ENCODE measurements at regions not wholly inside any gene's neighbourhood (a gene's known extent, or its start where the extent isn't known, plus 50 kb on each side); places are given as distances from the start of the nearest gene placed in this dataset.

GRCh38 chr10:105585171-105585570, 944.1 kb downstream of the SORCS3 start:
- DNase-seq (ENCODE audit: low spot score) = no peak
- intact Hi-C loops (cut with micrococcal nuclease; ENCODE audit: unreplicated experiment) = no loop called here
- no peak overlapping the region for H3K27ac ChIP-seq (ENCODE audit: low read depth, low read length, poor library complexity, severe bottlenecking)
- H4K20me1 ChIP-seq (ENCODE audit: insufficient read depth, low read length) = no peaks in the 10 kb centered on the region
- POLR2A ChIA-PET = no interaction called here
- no peaks in the 10 kb centered on the region for H3K9me3 ChIP-seq (ENCODE audit: low read length)
- no peak for TF ChIP-seq CTCF (conservative IDR thresholded peaks at IDR 0.05; ENCODE audit: low read length)
- no peak for TF ChIP-seq EZH2phosphoT487 (IDR thresholded peaks at IDR 0.05; ENCODE audit: borderline replicate concordance, low read depth, low read length)
- CTCF ChIA-PET (ENCODE audit: unreplicated experiment) = no interaction called here
- no peaks in the 10 kb centered on the region for H3K36me3 ChIP-seq (ENCODE audit: insufficient read depth, low read length)
- no peaks in the 10 kb centered on the region for H3K79me2 ChIP-seq (ENCODE audit: insufficient read depth, low read depth, low read length)
- H3K4me2 ChIP-seq (ENCODE audit: low read length) = no peak overlapping the region
- H3K9me2 ChIP-seq (ENCODE audit: insufficient read depth, low read length) = no peaks in the 10 kb centered on the region
- no peak overlapping the region for H3K4me3 ChIP-seq (ENCODE audit: low read depth, low read length, poor library complexity, severe bottlenecking)
- BruUV-seq (replicated peaks) = no TSS peak
- no peaks in the 10 kb centered on the region for H3K4me1 ChIP-seq (ENCODE audit: insufficient read depth, low read length, poor library complexity, severe bottlenecking)
- no peak overlapping the region for H2AFZ ChIP-seq (ENCODE audit: low read length)

- DNase-seq (ENCODE audit: low spot score) = no peak
- no TSS peak for BruUV-seq (replicated peaks)
- Histone ChIP-seq H3K4me3 (ENCODE audit: low read depth, low read length, poor library complexity, severe bottlenecking) (no peak overlapping the region), H4K20me1 (ENCODE audit: insufficient read depth, low read length) (no peaks in the 10 kb centered on the region), H2AFZ (ENCODE audit: low read length) (no peak overlapping the region), H3K27ac (ENCODE audit: low read depth, low read length, poor library complexity, severe bottlenecking) (no peak overlapping the region), H3K4me2 (ENCODE audit: low read length) (no peak overlapping the region), H3K4me1 (ENCODE audit: insufficient read depth, low read length, poor library complexity, severe bottlenecking) (no peaks in the 10 kb centered on the region), H3K36me3 (ENCODE audit: insufficient read depth, low read length) (no peaks in the 10 kb centered on the region), H3K79me2 (ENCODE audit: insufficient read depth, low read depth, low read length) (no peaks in the 10 kb centered on the region), H3K9me2 (ENCODE audit: insufficient read depth, low read length) (no peaks in the 10 kb centered on the region), H3K9me3 (ENCODE audit: low read length) (no peaks in the 10 kb centered on the region)
- TF ChIP-seq CTCF (conservative IDR thresholded peaks at IDR 0.05; ENCODE audit: low read length) (no peak), EZH2phosphoT487 (IDR thresholded peaks at IDR 0.05; ENCODE audit: borderline replicate concordance, low read depth, low read length) (no peak)
- ChIA-PET CTCF (ENCODE audit: unreplicated experiment) (no interaction called here), POLR2A (no interaction called here)
- intact Hi-C loops (cut with micrococcal nuclease; ENCODE audit: unreplicated experiment) = no loop called here
Measured at GRCh38 chr10:105579112-105579511, 938.0 kb downstream of the SORCS3 start.

- Histone ChIP-seq H3K27ac (ENCODE audit: low read depth, low read length, poor library complexity, severe bottlenecking) (no peak overlapping the region), H2AFZ (ENCODE audit: low read length) (no peak overlapping the region), H3K9me2 (ENCODE audit: insufficient read depth, low read length) (no peaks in the 10 kb centered on the region), H4K20me1 (ENCODE audit: insufficient read depth, low read length) (no peaks in the 10 kb centered on the region), H3K4me1 (ENCODE audit: insufficient read depth, low read length, poor library complexity, severe bottlenecking) (no peaks in the 10 kb centered on the region), H3K4me3 (ENCODE audit: low read depth, low read length, poor library complexity, severe bottlenecking) (no peak overlapping the region), H3K9me3 (ENCODE audit: low read length) (no peaks in the 10 kb centered on the region), H3K4me2 (ENCODE audit: low read length) (no peak overlapping the region), H3K36me3 (ENCODE audit: insufficient read depth, low read length) (no peaks in the 10 kb centered on the region), H3K79me2 (ENCODE audit: insufficient read depth, low read depth, low read length) (no peaks in the 10 kb centered on the region)
- intact Hi-C loops (cut with micrococcal nuclease; ENCODE audit: unreplicated experiment) = no loop called here
- POLR2A ChIA-PET = no interaction called here
- no TSS peak for BruUV-seq (replicated peaks)
- TF ChIP-seq CTCF (conservative IDR thresholded peaks at IDR 0.05; ENCODE audit: low read length) = no peak
- CTCF ChIA-PET (ENCODE audit: unreplicated experiment) = interaction anchor here (0.5 kb wide), 1 partner anchor 820 kb away, joined by 3 read pairs; no protein-coding TSS in a partner anchor
- no peak for DNase-seq (ENCODE audit: low spot score)
Measured at GRCh38 chr10:105577865-105578607, 936.9 kb downstream of the SORCS3 start.
